KMS-11 (cell line): ENCODE measurements at regions not wholly inside any gene's neighbourhood (a gene's known extent, or its start where the extent isn't known, plus 50 kb on each side); places are given as distances from the start of the nearest gene placed in this dataset.

Experiments used
- H2AFZ ChIP-seq: fragments of 200-600 bp; sonication (generic); 2 replicates; pipeline ENCODE4 v1.6.1; 2016; ENCODE audit warnings: antibody characterized with exemption, mixed run types, low read depth
- H3K27ac ChIP-seq: fragments of 200-600 bp; sonication (generic); 2 replicates; pipeline ENCODE4 v1.6.1; 2016; ENCODE audit warnings: mild to moderate bottlenecking, mixed run types
- H3K27me3 ChIP-seq: fragments of 200-600 bp; sonication (generic); 2 replicates; pipeline ENCODE4 v1.6.1; 2017; ENCODE audit warnings: mild to moderate bottlenecking, low read depth, mixed run types, moderate library complexity; ENCODE audit not compliant: insufficient read depth
- H3K36me3 ChIP-seq: fragments of 200-600 bp; sonication (generic); 2 replicates; pipeline ENCODE4 v1.6.1; 2017; ENCODE audit warnings: mild to moderate bottlenecking, mixed run types; ENCODE audit not compliant: insufficient read depth
- H3K4me1 ChIP-seq: fragments of 200-600 bp; sonication (generic); 2 replicates; pipeline ENCODE4 v1.6.1; 2016; ENCODE audit warnings: mild to moderate bottlenecking, low read depth, mixed run types; ENCODE audit not compliant: poor library complexity, severe bottlenecking
- H3K4me2 ChIP-seq: fragments of 200-600 bp; sonication (generic); 2 replicates; pipeline ENCODE4 v1.7.0; 2016; ENCODE audit warnings: mild to moderate bottlenecking, mixed run types
- H3K4me3 ChIP-seq: fragments of 200-600 bp; sonication (generic); IDR thresholded peaks from 2 replicates; pipeline ENCODE4 v1.6.1; 2017; ENCODE audit warnings: low read depth, low read length, mixed read lengths; ENCODE audit not compliant: insufficient read depth
- H3K79me2 ChIP-seq: fragments of 200-600 bp; sonication (generic); 2 replicates; pipeline ENCODE4 v1.6.1; 2016; ENCODE audit warnings: low read depth, mixed run types; ENCODE audit not compliant: insufficient read depth
- H3K9ac ChIP-seq: fragments of 200-600 bp; sonication (generic); 2 replicates; pipeline ENCODE4 v1.6.1; 2016; ENCODE audit warnings: mild to moderate bottlenecking, mixed run types
- H4K20me1 ChIP-seq: fragments of 200-600 bp; sonication (generic); 2 replicates; pipeline ENCODE4 v1.6.1; 2016; ENCODE audit warnings: mild to moderate bottlenecking, mixed run types; ENCODE audit not compliant: insufficient read depth
- CTCF ChIP-seq: fragments of 200-600 bp; sonication (generic); conservative IDR thresholded peaks from 2 replicates; pipeline ENCODE4 v1.6.1; 2017; ENCODE audit warnings: low read depth, mild to moderate bottlenecking, antibody characterized with exemption, low read length, moderate library complexity, mixed read lengths

GRCh38 chr15:53414167-53414566 is 345.3 kb downstream of the WDR72 start:
- Histone ChIP-seq H2AFZ (no peak overlapping the region), H3K27me3 (no peaks in the 10 kb centered on the region), H3K79me2 (no peaks in the 10 kb centered on the region), H3K4me2 (no peak overlapping the region), H3K27ac (no peak overlapping the region), H3K4me1 (no peaks in the 10 kb centered on the region), H4K20me1 (no peaks in the 10 kb centered on the region), H3K9ac (no peak overlapping the region), H3K36me3 (no peaks in the 10 kb centered on the region), H3K4me3 (no peak overlapping the region)
- TF ChIP-seq CTCF = no peak

GRCh38 chr15:53412542-53412941 is 346.9 kb downstream of the WDR72 start:
- Histone ChIP-seq H3K27ac (no peak overlapping the region), H3K4me2 (no peak overlapping the region), H3K27me3 (no peaks in the 10 kb centered on the region), H3K4me1 (no peaks in the 10 kb centered on the region), H2AFZ (no peak overlapping the region), H3K36me3 (no peaks in the 10 kb centered on the region), H4K20me1 (no peaks in the 10 kb centered on the region), H3K9ac (no peak overlapping the region), H3K4me3 (no peak overlapping the region), H3K79me2 (no peaks in the 10 kb centered on the region)
- no peak for TF ChIP-seq CTCF

GRCh38 chr15:53404930-53405493 is 354.5 kb downstream of the WDR72 start:
- no peak overlapping the region for H3K9ac ChIP-seq
- no peak overlapping the region for H3K27ac ChIP-seq
- no peaks in the 10 kb centered on the region for H3K4me1 ChIP-seq
- no peak overlapping the region for H3K4me2 ChIP-seq
- H3K36me3 ChIP-seq = no peaks in the 10 kb centered on the region
- no peak overlapping the region for H3K4me3 ChIP-seq
- H2AFZ ChIP-seq = no peak overlapping the region
- H3K79me2 ChIP-seq = no peaks in the 10 kb centered on the region
- TF ChIP-seq CTCF = no peak
- H4K20me1 ChIP-seq = no peaks in the 10 kb centered on the region
- no peaks in the 10 kb centered on the region for H3K27me3 ChIP-seq

- H3K4me3 ChIP-seq = no peak overlapping the region
These were observed 358.0 kb downstream of the WDR72 start for GRCh38 chr15:53401503-53401902.

More at GRCh38 chr15:53401503-53401902, 358.0 kb downstream of the WDR72 start:
- no peak for TF ChIP-seq CTCF
- no peaks in the 10 kb centered on the region for H3K36me3 ChIP-seq
- H4K20me1 ChIP-seq = no peaks in the 10 kb centered on the region
- H3K27ac ChIP-seq = no peak overlapping the region
- H3K27me3 ChIP-seq = no peaks in the 10 kb centered on the region
- no peak overlapping the region for H2AFZ ChIP-seq
- no peaks in the 10 kb centered on the region for H3K4me1 ChIP-seq
- no peak overlapping the region for H3K4me2 ChIP-seq
- H3K79me2 ChIP-seq = no peaks in the 10 kb centered on the region
- H3K9ac ChIP-seq = no peak overlapping the region
